ENCODE measurements at regions not wholly inside any gene's neighbourhood (a gene's known extent, or its start where the extent isn't known, plus 50 kb on each side); places are given as distances from the start of the nearest gene placed in this dataset.

DNA sequence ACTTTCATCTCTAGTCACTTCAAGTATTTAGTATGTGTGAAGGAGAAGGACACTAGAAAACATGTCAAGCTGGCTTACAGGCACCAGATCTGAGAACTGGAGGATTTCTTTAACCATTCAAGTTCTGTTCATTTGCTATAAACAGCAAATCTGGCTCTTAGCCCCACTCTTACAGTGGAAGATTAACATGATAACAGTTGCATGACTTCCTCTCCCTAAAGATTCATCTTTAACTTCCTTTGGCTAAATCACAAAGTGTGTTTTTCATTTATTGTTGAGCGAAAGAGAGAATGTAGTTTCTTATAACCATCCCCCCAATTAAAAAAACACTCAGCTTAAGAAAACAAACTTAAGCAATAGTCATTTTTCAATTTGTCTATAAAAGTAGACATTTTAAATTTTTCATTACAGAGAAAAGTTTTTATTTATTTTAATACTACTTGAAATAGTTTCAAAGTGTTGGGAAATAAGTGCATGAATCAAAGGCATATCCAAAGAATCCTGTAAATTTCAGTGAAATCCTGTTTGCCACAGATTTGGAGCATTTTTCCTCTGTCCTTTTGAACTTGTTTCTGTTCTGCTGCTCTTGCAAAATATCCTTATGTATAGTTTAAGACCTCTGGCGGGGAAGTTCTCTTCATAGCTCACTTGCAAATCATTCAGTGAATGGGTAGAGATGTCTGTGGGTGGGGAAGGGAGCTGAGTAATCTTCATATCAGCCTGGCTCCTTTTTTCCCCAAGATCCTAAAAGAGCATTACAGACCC is 241.0 kb upstream of the RBBP8 start:
- peak; percentile 97 for DNase-seq (ENCODE audit: low read depth)
- TF ChIP-seq, protein P1, sequence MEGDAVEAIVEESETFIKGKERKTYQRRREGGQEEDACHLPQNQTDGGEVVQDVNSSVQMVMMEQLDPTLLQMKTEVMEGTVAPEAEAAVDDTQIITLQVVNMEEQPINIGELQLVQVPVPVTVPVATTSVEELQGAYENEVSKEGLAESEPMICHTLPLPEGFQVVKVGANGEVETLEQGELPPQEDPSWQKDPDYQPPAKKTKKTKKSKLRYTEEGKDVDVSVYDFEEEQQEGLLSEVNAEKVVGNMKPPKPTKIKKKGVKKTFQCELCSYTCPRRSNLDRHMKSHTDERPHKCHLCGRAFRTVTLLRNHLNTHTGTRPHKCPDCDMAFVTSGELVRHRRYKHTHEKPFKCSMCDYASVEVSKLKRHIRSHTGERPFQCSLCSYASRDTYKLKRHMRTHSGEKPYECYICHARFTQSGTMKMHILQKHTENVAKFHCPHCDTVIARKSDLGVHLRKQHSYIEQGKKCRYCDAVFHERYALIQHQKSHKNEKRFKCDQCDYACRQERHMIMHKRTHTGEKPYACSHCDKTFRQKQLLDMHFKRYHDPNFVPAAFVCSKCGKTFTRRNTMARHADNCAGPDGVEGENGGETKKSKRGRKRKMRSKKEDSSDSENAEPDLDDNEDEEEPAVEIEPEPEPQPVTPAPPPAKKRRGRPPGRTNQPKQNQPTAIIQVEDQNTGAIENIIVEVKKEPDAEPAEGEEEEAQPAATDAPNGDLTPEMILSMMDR (IDR thresholded peaks at IDR 0.05; ENCODE audit: insufficient read depth, low read depth, low read length), result no peak
- H3K4me3 ChIP-seq (ENCODE audit: low read depth, low read length), result no peak overlapping the region

DNA sequence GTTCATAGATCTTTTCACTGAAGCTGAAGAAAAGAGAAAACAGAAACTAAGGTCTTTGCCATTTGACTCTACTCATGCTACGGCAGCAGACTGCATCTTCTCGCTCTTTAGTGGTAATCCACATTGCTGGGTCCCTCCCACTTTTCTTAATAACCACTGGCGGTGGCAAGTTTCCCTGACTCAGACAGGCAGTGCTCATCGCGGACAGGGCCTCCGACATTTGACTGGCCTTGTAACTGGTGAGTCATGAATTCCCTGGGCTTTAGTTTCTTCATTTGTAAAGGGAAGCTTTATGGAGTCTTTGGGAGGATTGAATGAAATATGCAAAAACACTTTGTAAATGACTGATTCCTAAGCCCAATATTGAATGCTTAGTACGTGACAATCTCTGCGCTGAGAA is 238.2 kb upstream of the RBBP8 start:
- DNase-seq (ENCODE audit: low read depth), result peak; percentile 96
- TF ChIP-seq, protein P1 (IDR thresholded peaks at IDR 0.05; ENCODE audit: insufficient read depth, low read depth, low read length), result no peak
- H3K4me3 ChIP-seq (ENCODE audit: low read depth, low read length), result peak overlapping the region; percentile 35

DNA sequence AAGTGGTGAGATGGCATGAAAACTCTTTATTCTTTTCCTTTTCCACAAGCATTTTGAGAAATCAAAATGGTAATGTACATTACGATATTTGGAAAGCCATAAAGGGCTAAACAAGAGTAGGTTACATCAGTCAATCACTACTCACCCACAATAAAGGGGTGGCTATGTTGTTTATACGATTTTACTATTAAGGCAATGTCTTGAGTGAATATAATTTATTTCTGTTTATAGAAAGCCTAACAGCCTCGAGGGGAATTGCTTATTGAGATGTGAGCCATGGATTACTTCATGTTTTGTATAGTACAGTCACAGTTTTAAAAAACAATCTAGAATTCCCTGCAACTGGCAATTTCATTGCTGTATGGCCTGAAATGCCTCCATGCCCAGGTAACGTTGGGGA is 237.5 kb upstream of the RBBP8 start:
- TF ChIP-seq, protein P1 (IDR thresholded peaks at IDR 0.05; ENCODE audit: insufficient read depth, low read depth, low read length), result no peak
- no peak for DNase-seq (ENCODE audit: low read depth)
- no peak overlapping the region for H3K4me3 ChIP-seq (ENCODE audit: low read depth, low read length)

- no peak for DNase-seq (ENCODE audit: low read depth)
- TF ChIP-seq, protein P1 (IDR thresholded peaks at IDR 0.05; ENCODE audit: insufficient read depth, low read depth, low read length), result no peak
- H3K4me3 ChIP-seq (ENCODE audit: low read depth, low read length), result no peak overlapping the region
Observed at GRCh38 chr18:22697561-22697960, 235.6 kb upstream of the RBBP8 start.

DNA sequence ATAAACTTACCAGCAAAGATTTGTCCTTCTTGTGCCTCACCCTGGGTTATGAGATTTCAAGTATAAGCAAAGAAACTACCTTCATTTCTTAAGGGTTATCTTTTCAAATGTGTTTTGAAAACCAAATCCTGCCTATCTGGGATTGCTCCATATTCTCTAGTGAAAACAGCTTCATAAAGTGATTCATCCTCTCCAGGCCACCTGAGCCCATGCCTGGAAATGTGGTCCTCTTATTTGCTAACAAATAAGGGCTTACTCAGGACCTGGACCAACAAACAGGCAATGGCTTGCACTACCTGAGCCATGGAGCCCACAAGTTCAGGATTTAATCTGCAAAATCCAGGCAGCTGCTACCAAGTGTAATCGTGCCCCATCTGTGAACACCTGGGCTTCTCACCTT is 234.4 kb upstream of the RBBP8 start:
- no peak for DNase-seq (ENCODE audit: low read depth)
- no peak overlapping the region for H3K4me3 ChIP-seq (ENCODE audit: low read depth, low read length)
- TF ChIP-seq, protein P1 (IDR thresholded peaks at IDR 0.05; ENCODE audit: insufficient read depth, low read depth, low read length), result no peak

DNA sequence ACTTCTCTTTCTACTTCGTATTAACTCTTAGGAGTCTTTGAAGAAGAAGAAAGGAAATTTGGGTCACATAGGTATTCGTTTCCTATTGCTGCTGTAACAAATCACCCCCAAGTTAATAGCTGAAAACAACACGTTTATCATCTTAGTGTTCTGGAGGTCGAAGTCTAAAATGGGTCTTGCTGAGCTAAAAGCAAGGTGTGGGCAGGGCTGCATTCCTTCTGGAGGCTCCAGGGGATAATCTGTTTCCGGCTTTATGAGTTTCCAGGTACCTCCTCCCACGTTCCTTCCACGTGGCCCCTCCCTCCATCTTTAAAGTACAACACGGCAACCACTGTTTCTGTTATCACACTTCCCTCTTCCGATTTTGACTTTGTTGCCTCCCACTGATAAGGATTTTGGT is 233.5 kb upstream of the RBBP8 start:
- H3K4me3 ChIP-seq (ENCODE audit: low read depth, low read length), result no peak overlapping the region
- no peak for DNase-seq (ENCODE audit: low read depth)
- TF ChIP-seq, protein P1 (IDR thresholded peaks at IDR 0.05; ENCODE audit: insufficient read depth, low read depth, low read length), result no peak

DNA sequence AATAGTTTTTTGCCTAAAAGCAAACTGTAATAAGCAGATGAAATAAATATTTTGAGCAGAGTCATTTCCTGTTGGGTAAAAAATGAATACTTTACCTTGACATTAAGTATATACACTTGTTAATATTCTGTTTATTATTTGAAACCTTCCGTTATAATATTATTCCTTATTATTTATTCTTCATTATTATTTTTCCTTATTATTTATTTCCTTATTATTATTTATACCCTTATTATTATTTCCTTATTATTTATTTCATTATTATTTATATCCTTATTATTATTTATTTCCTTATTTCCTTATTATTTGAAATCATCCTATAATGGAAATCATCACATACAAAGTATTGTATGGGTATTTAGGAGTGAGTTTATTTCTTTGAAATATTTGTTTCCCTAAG is 232.2 kb upstream of the RBBP8 start:
- no peak overlapping the region for H3K4me3 ChIP-seq (ENCODE audit: low read depth, low read length)
- no peak for DNase-seq (ENCODE audit: low read depth)
- TF ChIP-seq, protein P1 (IDR thresholded peaks at IDR 0.05; ENCODE audit: insufficient read depth, low read depth, low read length), result no peak
